ENCODE measurements at regions not wholly inside any gene's neighbourhood (a gene's known extent, or its start where the extent isn't known, plus 50 kb on each side); places are given as distances from the start of the nearest gene placed in this dataset.

DNA sequence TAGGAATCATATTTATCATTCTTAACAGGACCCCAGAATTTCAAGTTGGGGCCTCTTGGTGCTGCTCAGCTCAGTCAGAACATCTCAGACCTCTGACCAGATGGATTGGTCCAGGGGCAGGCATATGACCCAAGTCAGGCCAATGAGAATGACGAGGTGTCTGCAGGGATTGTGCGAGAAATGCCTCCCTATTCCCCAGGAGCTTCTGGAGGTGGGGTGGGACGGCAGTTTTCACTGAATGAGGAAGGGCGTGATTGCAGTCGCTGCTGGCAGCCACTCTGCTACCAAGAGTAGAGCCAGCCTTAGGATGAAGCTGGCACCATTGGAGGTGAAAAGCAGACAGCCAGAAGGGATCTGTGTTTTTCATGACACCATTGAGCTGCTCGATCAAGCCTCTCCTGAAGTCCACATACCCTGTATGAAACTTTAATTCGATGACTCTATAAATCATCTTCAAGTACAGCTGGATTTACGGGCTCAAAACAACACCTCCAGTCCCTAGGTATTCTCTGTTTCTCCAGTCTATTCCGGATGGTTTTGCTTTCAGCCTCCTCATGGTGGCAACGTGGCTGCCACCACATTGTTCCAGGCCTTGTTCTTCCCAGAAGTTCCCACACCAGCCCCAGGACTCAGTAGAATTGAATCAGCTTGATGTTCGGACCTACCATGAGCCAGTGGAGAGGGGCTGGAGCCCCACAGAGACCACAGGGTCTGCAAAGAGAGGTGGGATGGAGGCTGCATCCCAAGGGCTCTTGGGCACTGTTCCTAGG lies 70.2 kb upstream of the ADAMTS2 start:
- no peak for TF ChIP-seq TEAD4 (IDR thresholded peaks at IDR 0.05)
- TF ChIP-seq, protein P1, sequence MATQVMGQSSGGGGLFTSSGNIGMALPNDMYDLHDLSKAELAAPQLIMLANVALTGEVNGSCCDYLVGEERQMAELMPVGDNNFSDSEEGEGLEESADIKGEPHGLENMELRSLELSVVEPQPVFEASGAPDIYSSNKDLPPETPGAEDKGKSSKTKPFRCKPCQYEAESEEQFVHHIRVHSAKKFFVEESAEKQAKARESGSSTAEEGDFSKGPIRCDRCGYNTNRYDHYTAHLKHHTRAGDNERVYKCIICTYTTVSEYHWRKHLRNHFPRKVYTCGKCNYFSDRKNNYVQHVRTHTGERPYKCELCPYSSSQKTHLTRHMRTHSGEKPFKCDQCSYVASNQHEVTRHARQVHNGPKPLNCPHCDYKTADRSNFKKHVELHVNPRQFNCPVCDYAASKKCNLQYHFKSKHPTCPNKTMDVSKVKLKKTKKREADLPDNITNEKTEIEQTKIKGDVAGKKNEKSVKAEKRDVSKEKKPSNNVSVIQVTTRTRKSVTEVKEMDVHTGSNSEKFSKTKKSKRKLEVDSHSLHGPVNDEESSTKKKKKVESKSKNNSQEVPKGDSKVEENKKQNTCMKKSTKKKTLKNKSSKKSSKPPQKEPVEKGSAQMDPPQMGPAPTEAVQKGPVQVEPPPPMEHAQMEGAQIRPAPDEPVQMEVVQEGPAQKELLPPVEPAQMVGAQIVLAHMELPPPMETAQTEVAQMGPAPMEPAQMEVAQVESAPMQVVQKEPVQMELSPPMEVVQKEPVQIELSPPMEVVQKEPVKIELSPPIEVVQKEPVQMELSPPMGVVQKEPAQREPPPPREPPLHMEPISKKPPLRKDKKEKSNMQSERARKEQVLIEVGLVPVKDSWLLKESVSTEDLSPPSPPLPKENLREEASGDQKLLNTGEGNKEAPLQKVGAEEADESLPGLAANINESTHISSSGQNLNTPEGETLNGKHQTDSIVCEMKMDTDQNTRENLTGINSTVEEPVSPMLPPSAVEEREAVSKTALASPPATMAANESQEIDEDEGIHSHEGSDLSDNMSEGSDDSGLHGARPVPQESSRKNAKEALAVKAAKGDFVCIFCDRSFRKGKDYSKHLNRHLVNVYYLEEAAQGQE (IDR thresholded peaks at IDR 0.05; ENCODE audit: low read depth), result no peak
- TF ChIP-seq FOXM1 (IDR thresholded peaks at IDR 0.05; ENCODE audit: borderline replicate concordance, low read depth), result no peak
- TF ChIP-seq TAF1 (IDR thresholded peaks at IDR 0.05; ENCODE audit: low read depth), result no peak
- no peak for TF ChIP-seq EGR1 (IDR thresholded peaks at IDR 0.05)
- TF ChIP-seq, protein P2, sequence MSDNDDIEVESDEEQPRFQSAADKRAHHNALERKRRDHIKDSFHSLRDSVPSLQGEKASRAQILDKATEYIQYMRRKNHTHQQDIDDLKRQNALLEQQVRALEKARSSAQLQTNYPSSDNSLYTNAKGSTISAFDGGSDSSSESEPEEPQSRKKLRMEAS (IDR thresholded peaks at IDR 0.05), result no peak
